ENCODE measurements at regions not wholly inside any gene's neighbourhood (a gene's known extent, or its start where the extent isn't known, plus 50 kb on each side); places are given as distances from the start of the nearest gene placed in this dataset.

DNA sequence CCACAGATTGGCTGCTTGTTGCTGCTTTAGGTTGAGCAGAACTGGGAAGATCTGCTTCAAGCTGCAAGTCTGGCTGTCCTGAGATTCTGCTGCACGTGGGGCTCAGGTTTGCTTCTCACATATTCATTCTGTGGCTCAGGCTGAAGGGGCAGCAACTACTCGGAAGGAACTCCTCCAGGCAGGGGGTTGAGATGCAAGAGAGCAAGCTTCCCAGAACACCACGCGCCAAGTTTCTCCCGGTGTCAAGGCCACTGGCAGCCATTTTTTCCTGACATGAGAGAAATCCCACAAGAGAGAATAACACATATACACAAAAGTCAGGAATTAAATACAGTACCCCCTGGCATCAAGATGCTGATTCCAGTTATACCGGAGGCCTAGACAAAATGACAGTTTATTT lies 887.6 kb upstream of the SLC10A2 start:
- TF ChIP-seq, protein P1, sequence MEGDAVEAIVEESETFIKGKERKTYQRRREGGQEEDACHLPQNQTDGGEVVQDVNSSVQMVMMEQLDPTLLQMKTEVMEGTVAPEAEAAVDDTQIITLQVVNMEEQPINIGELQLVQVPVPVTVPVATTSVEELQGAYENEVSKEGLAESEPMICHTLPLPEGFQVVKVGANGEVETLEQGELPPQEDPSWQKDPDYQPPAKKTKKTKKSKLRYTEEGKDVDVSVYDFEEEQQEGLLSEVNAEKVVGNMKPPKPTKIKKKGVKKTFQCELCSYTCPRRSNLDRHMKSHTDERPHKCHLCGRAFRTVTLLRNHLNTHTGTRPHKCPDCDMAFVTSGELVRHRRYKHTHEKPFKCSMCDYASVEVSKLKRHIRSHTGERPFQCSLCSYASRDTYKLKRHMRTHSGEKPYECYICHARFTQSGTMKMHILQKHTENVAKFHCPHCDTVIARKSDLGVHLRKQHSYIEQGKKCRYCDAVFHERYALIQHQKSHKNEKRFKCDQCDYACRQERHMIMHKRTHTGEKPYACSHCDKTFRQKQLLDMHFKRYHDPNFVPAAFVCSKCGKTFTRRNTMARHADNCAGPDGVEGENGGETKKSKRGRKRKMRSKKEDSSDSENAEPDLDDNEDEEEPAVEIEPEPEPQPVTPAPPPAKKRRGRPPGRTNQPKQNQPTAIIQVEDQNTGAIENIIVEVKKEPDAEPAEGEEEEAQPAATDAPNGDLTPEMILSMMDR (IDR thresholded peaks at IDR 0.05; ENCODE audit: borderline replicate concordance, control extremely low read depth, extremely low read depth, insufficient read depth, missing control alignments) = no peak
- in situ Hi-C loops (cut with MboI; ENCODE audit: low sequenced_read_pairs, unreplicated experiment) = no loop called here
- no peak for DNase-seq (ENCODE audit: low spot score)

DNA sequence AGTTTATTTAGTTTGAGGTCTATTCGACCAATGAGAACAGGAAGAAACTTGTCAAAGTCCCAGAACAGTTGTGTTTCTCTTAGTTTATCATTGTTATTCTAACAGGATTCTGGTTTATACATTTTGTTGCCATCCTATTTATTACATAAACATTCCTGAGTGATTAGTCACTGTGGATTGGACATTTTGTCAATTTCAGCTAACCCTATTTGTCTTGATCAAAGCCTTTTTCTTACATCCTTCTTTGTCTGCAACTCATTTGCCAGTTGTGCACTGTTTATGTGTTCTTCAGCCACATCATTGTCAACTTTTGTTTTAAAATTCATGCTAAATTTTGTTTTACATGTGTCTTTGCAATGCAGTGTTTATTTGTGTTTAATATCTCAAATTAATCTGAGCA lies 886.0 kb upstream of the SLC10A2 start:
- no peak for DNase-seq (ENCODE audit: low spot score)
- in situ Hi-C loops (cut with MboI; ENCODE audit: low sequenced_read_pairs, unreplicated experiment) = no loop called here
- TF ChIP-seq, protein P1 (IDR thresholded peaks at IDR 0.05; ENCODE audit: borderline replicate concordance, control extremely low read depth, extremely low read depth, insufficient read depth, missing control alignments) = no peak

DNA sequence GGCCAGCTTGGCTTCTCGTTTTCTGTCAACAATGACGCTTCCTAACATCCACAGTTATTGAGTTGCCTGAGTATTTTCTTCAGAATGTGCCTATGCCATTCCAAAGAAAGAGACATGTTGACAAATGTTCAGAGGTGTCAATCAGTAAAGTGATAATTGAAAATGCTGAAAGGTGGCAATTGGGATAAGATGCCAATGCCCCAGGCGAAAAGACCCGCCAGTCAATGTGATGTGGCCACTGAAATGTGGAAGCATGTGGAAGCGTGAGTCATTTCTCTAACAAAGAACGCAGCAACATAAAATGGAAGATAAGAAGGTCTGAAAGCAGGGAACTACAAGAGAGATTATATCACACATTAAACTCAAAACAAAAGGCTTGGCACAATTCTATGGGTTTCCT lies 882.2 kb upstream of the SLC10A2 start:
- TF ChIP-seq, protein P1 (IDR thresholded peaks at IDR 0.05; ENCODE audit: borderline replicate concordance, control extremely low read depth, extremely low read depth, insufficient read depth, missing control alignments) = no peak
- in situ Hi-C loops (cut with MboI; ENCODE audit: low sequenced_read_pairs, unreplicated experiment) = no loop called here

DNA sequence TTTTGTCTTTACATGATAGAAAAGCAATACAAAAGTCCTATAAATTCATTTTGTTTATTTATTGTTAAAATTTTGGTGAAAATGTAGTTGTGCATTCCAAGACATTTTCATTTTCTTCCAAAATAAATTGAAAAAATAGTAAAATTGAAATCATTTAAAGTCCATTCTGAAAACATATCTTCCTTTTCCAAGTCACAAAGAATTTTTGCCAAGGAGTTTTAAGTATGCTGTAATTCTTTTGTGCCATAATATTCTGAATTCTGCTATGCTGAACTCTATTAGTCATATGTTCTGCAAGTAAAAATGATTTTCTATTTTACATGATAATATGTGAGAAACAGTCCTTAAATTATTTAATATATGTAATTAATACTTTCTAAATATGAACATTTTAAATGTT lies 879.6 kb upstream of the SLC10A2 start:
- DNase-seq (ENCODE audit: low spot score) = no peak
- in situ Hi-C loops (cut with MboI; ENCODE audit: low sequenced_read_pairs, unreplicated experiment) = no loop called here
- TF ChIP-seq, protein P1 (IDR thresholded peaks at IDR 0.05; ENCODE audit: borderline replicate concordance, control extremely low read depth, extremely low read depth, insufficient read depth, missing control alignments) = no peak

More for the DNA sequence above, 882.2 kb upstream of the SLC10A2 start:
- no peak for DNase-seq (ENCODE audit: low spot score)

DNA sequence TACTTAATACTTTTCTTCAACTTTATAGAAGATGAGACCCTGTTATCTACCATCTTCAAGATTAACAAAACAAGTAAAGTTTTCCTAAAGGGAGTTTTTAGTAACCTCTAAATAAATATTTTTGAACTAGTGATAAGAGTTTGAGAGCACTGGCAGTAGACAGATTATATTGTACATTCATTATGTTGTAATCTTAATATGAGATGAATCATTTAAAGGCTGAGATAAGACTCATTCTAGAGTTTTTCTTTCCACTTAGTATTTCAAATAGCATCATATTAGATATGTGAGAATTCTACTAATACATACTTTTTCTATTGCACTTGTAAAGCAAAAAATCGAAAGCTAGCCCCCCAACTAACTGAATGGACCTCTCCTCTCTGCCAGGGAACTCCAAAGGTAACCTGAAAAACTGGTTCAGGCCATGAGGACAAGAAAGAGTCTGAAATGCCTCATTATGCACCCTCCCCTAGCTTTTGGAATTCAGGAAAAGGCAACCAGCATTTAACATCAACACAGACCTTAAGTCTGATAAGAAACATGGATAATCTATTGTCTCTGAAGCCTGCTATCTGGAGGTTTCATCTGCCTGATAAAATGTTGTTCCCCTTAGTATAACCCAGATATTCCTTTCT lies 875.4 kb upstream of the SLC10A2 start:
- DNase-seq (ENCODE audit: low spot score) = no peak
- TF ChIP-seq, protein P1 (IDR thresholded peaks at IDR 0.05; ENCODE audit: borderline replicate concordance, control extremely low read depth, extremely low read depth, insufficient read depth, missing control alignments) = no peak
- in situ Hi-C loops (cut with MboI; ENCODE audit: low sequenced_read_pairs, unreplicated experiment) = no loop called here

DNA sequence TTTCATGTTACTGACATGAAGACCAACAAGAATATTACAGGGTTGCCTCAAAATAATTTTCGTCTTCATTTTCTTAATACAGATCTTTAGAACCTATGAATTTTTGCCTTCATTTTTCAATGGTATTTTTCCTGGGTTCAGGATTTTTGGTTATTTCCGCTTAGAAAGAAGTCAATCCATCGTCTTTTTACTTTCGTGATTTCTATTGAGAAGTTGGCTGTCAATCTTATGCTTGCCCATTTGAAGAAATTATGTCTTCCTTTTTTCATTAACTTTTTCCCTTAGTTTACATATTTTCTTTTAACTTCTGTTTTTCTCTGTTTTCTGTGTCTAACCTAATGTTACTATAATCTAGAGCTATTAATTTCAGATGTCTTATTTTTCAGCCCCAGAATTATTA lies 868.9 kb upstream of the SLC10A2 start:
- no peak for DNase-seq (ENCODE audit: low spot score)
- in situ Hi-C loops (cut with MboI; ENCODE audit: low sequenced_read_pairs, unreplicated experiment) = no loop called here
- TF ChIP-seq, protein P1 (IDR thresholded peaks at IDR 0.05; ENCODE audit: borderline replicate concordance, control extremely low read depth, extremely low read depth, insufficient read depth, missing control alignments) = no peak

All from GM13976 (cell line).